GM06990 (cell line): ENCODE measurements at regions not wholly inside any gene's neighbourhood (a gene's known extent, or its start where the extent isn't known, plus 50 kb on each side); places are given as distances from the start of the nearest gene placed in this dataset.

Experiments
- DNase-seq: peaks from one replicate; pipeline ENCODE4 v3.0.0-alpha.2; 2011; ENCODE audit not compliant: insufficient read length; ENCODE audit errors: extremely low read depth
- H3K27me3 ChIP-seq: replicated peaks from 2 replicates; pipeline ENCODE4 v1.6.0; 2011; ENCODE audit warnings: low read length; ENCODE audit not compliant: control insufficient read depth, insufficient read depth
- H3K36me3 ChIP-seq: 2 replicates; pipeline ENCODE4 v1.5.1; 2011; ENCODE audit warnings: low read length; ENCODE audit not compliant: control insufficient read depth, insufficient read depth
- H3K4me3 ChIP-seq: replicated peaks from 2 replicates; pipeline ENCODE4 v1.5.1; 2011; ENCODE audit warnings: low read depth, mild to moderate bottlenecking, control low read depth, low read length
- TF ChIP-seq, protein P1 (sequence below): IDR thresholded peaks from 2 replicates; pipeline ENCODE4 v1.5.1; 2011; ENCODE audit warnings: low read length, control low read depth, mild to moderate bottlenecking, inconsistent platforms; ENCODE audit not compliant: insufficient read depth, poor library complexity, severe bottlenecking

DNA sequence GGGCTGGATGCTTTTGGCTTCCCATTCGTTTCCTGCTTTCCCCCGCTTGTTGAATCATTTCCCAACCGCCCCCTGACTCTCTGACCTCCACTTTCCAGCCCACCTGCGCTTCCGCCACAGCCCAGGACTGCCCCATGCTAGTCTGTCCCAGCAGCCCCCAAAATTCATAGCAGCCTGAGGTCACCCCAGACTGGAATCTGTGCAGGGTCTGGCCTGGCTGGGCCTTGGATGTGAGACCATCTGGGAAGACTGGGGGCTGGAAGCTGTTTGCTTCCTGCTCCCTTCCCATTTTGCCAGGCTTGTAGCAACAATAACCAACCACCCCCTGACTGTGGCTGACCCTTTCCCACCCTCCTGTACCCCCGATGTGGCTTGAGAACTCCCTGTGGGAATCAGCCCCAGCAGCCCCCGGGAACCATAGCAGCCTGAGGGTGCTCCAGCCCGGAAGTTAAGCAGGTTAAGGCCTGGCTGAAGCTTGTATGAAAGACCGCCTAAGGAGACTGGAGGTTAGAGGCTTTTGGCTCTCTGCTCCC lies 2290.8 kb downstream of the TP53TG3F start:
- TF ChIP-seq, protein P1, sequence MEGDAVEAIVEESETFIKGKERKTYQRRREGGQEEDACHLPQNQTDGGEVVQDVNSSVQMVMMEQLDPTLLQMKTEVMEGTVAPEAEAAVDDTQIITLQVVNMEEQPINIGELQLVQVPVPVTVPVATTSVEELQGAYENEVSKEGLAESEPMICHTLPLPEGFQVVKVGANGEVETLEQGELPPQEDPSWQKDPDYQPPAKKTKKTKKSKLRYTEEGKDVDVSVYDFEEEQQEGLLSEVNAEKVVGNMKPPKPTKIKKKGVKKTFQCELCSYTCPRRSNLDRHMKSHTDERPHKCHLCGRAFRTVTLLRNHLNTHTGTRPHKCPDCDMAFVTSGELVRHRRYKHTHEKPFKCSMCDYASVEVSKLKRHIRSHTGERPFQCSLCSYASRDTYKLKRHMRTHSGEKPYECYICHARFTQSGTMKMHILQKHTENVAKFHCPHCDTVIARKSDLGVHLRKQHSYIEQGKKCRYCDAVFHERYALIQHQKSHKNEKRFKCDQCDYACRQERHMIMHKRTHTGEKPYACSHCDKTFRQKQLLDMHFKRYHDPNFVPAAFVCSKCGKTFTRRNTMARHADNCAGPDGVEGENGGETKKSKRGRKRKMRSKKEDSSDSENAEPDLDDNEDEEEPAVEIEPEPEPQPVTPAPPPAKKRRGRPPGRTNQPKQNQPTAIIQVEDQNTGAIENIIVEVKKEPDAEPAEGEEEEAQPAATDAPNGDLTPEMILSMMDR = no peak
- no peaks in the 10 kb centered on the region for H3K36me3 ChIP-seq
- H3K27me3 ChIP-seq = no peaks in the 10 kb centered on the region
- H3K4me3 ChIP-seq = no peak overlapping the region
- DNase-seq = no peak

DNA sequence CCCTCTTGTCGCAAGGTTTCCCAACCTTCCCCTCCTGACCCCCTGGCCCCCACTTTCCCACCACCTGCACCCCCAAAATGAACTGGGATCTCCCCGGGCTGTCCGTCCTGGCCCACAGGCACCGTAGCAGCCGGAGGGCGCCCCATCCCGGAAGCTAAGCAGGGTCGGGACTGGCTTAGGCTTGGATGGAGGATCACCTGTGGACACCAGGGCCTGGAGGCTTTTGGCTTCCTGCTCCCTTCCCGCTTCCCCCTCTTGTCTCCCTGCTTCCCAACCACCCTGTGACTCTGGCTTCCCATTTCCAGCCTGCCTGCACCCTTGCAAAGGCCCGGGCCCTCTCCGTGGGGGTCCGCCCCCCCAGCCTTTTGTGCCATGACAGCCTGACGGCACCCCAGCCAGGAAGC lies 2291.3 kb downstream of the TP53TG3F start:
- TF ChIP-seq, protein P1 = no peak
- H3K4me3 ChIP-seq = no peak overlapping the region
- DNase-seq = no peak
- no peaks in the 10 kb centered on the region for H3K27me3 ChIP-seq
- no peaks in the 10 kb centered on the region for H3K36me3 ChIP-seq

DNA sequence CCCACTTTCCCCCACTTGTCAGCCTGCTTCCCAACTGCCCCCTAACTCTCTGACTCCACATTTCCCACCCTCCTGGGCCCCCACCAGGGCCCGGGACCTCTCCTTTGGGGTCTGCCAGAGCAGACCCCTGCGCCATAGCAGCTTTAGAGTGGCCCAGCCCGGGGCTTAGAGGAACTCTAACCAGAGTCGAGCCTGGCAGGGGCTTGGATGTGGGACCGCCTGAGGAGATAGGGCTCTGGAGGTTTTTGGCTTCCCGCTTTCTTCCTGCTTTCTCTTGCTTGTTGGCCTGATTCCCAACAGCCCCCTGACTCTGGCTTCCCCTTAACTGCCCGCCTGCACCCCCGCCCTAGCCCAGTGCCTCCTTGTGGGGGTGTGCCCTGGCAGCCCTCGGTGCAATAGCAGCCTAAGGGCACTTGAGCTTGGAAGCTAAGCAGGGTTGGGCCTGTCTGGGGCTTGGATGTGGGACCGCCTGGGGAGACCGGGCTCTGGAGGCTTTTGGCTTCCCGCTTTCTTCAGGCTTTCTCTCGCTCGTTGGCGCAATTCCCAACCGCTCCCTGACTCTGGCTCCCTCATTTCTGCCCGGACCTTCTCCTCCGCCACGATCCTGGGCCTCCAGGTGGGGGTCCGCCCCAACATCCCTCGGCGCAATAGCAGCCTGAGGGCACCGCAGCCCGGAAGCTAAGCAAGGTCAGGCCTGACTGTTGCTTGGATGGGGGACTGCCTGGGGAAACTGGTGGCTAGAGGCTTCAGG lies 2292.0 kb downstream of the TP53TG3F start:
- DNase-seq = no peak
- TF ChIP-seq, protein P1 = no peak
- no peaks in the 10 kb centered on the region for H3K27me3 ChIP-seq
- H3K4me3 ChIP-seq = no peak overlapping the region
- H3K36me3 ChIP-seq = no peaks in the 10 kb centered on the region

DNA sequence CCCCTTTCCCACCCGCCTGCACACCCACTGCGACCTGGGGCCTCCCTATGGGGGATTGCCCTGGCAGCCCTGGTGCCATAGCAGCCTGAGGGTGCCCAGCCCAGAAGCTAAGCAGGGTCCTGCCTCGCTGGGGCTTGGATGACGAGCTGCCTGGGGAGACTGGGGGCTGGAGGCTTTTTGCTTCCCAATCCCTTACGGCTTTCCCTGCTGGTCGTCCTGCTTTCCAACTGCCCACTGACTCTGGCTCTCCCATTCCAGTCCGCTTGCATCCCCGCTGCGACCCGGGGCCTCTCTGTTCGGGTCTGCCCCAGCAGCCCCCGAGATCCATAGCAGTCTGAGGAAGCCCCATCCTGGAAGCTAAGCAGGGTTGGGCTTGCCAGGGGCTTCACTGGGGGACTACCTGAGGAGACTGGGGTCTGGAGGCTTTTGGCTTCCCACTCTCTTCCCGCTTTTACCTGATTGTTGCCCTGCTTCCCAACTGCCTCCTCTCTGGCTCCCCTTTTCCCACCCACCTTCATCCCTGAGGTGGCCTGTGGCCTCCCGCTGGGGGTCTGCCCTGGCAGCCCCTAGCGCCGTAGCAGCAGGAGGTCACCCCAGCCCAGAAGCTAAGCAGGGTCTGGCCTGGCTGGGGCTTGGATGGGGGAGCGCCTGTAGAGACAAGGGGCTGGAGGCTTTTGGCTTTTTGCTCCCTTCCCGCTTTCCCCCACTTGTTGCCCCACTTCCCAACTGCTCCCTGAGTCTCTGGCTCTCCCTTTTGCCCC lies 2292.8 kb downstream of the TP53TG3F start:
- no peak for DNase-seq
- no peaks in the 10 kb centered on the region for H3K27me3 ChIP-seq

DNA sequence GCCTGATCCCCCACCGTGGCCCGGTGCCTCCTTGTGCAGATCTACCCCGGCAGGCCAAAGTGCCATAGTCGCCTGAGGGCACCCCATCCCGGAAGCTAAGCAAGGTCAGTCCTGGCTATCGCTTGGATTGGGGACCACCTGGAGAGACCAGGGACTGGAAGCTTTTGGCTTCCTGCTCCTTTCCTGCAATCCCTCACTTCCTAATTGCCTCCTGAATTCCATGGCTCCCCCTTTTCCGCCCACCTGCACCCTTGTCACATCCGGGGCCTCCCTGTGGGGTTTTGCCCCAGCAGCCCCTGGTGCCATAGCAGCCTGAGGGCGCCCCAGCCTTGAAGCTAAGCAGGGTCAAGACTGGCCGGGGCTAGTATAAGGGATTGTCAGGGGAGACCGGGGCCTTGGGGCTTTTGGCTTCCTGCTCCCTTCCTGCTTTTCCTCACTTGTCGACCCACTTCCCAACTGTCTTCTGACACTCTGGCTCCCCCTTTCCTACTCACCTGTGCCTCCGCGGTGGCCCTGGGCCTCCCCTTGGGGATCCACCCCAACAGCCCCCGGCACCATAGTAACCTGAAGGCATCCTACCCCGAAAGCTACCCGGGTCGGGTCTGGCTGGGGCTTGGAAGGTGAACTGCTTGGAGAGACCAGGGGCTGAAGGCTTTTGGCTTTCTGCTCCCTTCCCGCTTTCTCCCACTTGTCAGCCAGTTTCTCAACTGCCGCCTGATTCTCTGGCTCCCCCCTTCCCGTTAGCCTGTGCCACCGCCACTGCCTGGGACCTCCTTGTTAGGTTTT lies 2293.6 kb downstream of the TP53TG3F start:
- TF ChIP-seq, protein P1 = no peak
- no peak for DNase-seq
- H3K36me3 ChIP-seq = no peaks in the 10 kb centered on the region
- H3K4me3 ChIP-seq = no peak overlapping the region
- no peaks in the 10 kb centered on the region for H3K27me3 ChIP-seq

More for the DNA sequence above, 2292.8 kb downstream of the TP53TG3F start:
- Histone ChIP-seq H3K36me3 (no peaks in the 10 kb centered on the region), H3K4me3 (no peak overlapping the region)
- TF ChIP-seq, protein P1 = no peak
